ENCODE measurements at regions not wholly inside any gene's neighbourhood (a gene's known extent, or its start where the extent isn't known, plus 50 kb on each side); places are given as distances from the start of the nearest gene placed in this dataset.

DNA sequence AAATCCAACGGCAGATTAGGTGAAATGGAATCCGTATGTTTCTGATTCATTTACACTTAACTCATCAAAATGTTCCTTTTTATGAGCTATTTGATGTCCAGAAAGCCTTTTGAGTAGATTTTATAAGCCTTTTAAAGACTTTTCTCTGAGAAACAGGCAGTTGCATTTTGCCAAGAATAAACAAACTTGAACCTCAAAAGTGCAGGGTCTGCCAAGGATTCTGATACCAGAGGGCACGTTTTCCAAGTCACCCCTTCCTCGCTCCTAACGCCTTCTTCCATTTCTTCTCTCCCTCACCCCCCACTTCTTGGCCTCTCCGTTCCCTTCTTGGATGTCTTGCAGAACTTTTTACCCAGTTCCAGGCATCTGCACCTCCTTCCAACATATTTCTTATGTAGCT is 200.6 kb upstream of the TBX3 start:
- TF ChIP-seq POLR2A (IDR thresholded peaks at IDR 0.05; ENCODE audit: low read length) (no peak), GATA1 (IDR thresholded peaks at IDR 0.05; ENCODE audit: low read depth, low read length) (no peak)

Data from erythroblast (primary cell).